GM18861 (cell line): ENCODE measurements at regions not wholly inside any gene's neighbourhood (a gene's known extent, or its start where the extent isn't known, plus 50 kb on each side); places are given as distances from the start of the nearest gene placed in this dataset.
"Not testable (repeated sequence)": the region's sequence is repeated elsewhere in the genome, so short reads cannot be mapped to it uniquely, and the experiment has no call there.

Source experiments
- ATAC-seq: cut with Tn5 transposase; IDR thresholded peaks from one replicate; pipeline ENCODE4 v1.9.1; 2021; ENCODE audit not compliant: unreplicated experiment

GRCh38 chr10:17538941-17539340, 78.2 kb downstream of the HACD1 start:
- ATAC-seq: no peak

- ATAC-seq: no peak
Measured at GRCh38 chr10:17537281-17537680, 79.9 kb downstream of the HACD1 start.

GRCh38 chr10:17536221-17536620, 81.0 kb downstream of the HACD1 start:
- no peak for ATAC-seq

- no peak for ATAC-seq
Measured at GRCh38 chr10:17533731-17534130, 79.3 kb upstream of the ST8SIA6 start.

- no peak for ATAC-seq
Measured at GRCh38 chr10:17528306-17528862, 74.0 kb upstream of the ST8SIA6 start.

GRCh38 chr10:17527514-17528146, 73.2 kb upstream of the ST8SIA6 start:
- ATAC-seq: no peak

- not testable (repeated sequence) for ATAC-seq
Measured at GRCh38 chr10:17526571-17526970, 72.2 kb upstream of the ST8SIA6 start.

GRCh38 chr10:17523917-17524316, 69.5 kb upstream of the ST8SIA6 start:
- no peak for ATAC-seq

GRCh38 chr10:17523246-17523753, 68.9 kb upstream of the ST8SIA6 start:
- ATAC-seq: no peak

- ATAC-seq: not testable (repeated sequence)
Measured at GRCh38 chr10:17522269-17522668, 67.9 kb upstream of the ST8SIA6 start.

GRCh38 chr10:17519457-17519856, 65.1 kb upstream of the ST8SIA6 start:
- no peak for ATAC-seq

GRCh38 chr10:17518338-17518737, 63.9 kb upstream of the ST8SIA6 start:
- ATAC-seq: no peak

- ATAC-seq: no peak
Measured at GRCh38 chr10:17516376-17516775, 62.0 kb upstream of the ST8SIA6 start.

- no peak for ATAC-seq
Measured at GRCh38 chr10:17512341-17513001, 58.1 kb upstream of the ST8SIA6 start.

GRCh38 chr10:17510242-17510908, 56.0 kb upstream of the ST8SIA6 start:
- peak; percentile 53 for ATAC-seq

GRCh38 chr10:17507538-17507937, 53.1 kb upstream of the ST8SIA6 start:
- ATAC-seq: no peak

GRCh38 chr10:17506856-17507471, 52.6 kb upstream of the ST8SIA6 start:
- no peak for ATAC-seq

GRCh38 chr10:17506390-17506789, 52.0 kb upstream of the ST8SIA6 start:
- ATAC-seq: no peak

- ATAC-seq: no peak
Measured at GRCh38 chr10:17504547-17505245, 50.3 kb upstream of the ST8SIA6 start.
